GM11168 (cell line): ENCODE measurements at regions not wholly inside any gene's neighbourhood (a gene's known extent, or its start where the extent isn't known, plus 50 kb on each side); places are given as distances from the start of the nearest gene placed in this dataset.
"Not testable (repeated sequence)": the region's sequence is repeated elsewhere in the genome, so short reads cannot be mapped to it uniquely, and the experiment has no call there.

Experiments
- in situ Hi-C: fragments of 300-500 bp; cut with MboI; formaldehyde crosslinking; loops from one replicate; pipeline ENCODE4 v1.12.0; 2022; ENCODE audit warnings: low sequenced_read_pairs; ENCODE audit not compliant: unreplicated experiment

DNA sequence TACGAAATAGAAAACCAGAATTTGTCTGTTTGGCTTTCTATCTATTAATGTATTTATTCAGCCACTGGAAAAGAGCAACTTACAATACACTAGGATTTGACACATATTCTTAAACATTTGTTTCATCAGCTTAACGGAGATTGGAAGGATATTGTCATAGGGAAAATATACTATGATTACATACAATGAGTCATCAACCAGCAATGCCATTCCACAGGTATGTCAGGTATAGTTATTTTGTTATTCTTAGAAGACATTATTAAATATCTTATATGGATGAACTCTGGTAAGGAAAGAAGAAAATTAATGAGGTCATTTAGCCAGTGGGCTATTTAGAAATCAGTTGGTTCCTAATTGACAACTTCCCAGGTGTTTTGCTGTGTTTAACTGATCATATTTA is 926.6 kb downstream of the STIM2 start:
- in situ Hi-C loops: no loop called here

GRCh38 chr4:27789773-27790172 is 929.1 kb downstream of the STIM2 start:
- in situ Hi-C loops: no loop called here

- in situ Hi-C loops: no loop called here
Measured at GRCh38 chr4:27790911-27791310, 930.3 kb downstream of the STIM2 start.

DNA sequence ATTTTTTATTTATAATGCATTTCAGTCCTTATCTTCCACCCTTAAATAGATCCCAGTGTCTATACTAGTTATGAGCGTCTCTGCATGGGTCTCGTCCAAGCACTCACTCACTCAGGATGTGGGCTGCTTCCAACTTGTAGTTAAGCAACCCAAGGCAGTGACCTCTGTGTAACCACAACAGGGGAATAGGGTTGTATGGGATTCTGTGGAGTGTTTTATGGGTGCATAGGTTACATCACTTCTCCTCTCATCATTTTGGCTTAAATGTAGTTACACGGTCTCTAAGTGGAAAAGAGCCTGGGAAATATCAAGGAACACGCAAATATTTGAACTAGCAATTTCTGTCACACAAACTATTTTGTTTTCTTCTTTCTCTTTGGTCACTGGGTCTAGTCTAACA is 931.0 kb downstream of the STIM2 start:
- in situ Hi-C loops: no loop called here

DNA sequence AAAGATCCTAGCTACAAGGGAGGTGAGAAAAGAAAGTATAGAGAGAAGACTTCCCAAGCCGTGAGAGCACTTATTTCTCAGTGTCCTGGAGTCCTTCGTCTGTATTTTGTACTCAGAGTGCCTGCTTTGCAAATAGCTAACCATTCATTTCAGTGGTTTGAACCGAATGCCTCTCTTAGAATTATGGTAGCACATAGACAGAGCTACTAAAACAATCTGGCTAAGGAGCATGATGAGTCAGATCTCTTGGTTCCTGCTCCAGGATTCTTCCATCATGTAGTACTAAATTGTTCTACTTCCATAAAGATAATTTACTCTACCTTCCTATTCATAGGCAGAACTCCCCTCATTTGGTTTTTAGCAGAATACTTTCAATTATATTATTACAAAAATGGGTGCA is 946.6 kb downstream of the STIM2 start:
- in situ Hi-C loops: no loop called here

DNA sequence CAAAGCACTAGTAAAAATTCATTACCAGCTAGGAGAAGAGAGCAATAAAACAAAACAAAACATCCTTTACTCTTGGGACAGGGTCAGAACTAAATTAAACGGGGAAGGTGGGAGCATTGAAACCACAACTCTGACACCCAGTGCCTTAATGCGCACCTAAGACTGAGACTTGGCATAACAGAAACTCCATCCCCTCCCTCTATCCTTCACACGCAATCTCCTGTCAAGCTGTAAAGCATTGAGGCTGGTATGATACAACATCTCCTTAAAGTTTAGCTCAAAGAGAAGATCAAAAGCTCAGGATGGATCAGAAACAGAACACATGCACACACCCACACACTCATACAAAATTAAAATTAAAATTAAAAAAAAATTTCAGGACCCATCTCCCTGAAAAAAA is 951.3 kb downstream of the STIM2 start:
- in situ Hi-C loops: no loop called here

DNA sequence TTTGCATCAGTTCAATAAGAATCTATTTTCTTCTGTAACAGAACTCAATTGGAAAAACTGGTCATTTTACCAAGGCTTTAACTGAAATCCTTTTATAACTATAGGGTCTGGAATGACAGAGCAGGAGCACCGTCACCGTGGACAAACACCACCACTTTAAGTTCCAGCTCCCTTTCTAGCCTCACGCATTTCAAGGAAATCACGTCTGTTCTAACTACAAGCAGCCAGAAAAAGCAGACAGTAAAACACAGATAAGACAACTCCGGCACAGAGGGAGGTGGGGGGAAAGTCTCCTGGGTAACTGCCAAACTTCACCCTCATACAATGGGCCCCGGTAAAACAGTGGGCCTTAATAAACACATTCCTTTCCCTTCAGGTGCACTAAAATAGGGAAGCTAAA is 952.6 kb downstream of the STIM2 start:
- in situ Hi-C loops: not testable (repeated sequence)

DNA sequence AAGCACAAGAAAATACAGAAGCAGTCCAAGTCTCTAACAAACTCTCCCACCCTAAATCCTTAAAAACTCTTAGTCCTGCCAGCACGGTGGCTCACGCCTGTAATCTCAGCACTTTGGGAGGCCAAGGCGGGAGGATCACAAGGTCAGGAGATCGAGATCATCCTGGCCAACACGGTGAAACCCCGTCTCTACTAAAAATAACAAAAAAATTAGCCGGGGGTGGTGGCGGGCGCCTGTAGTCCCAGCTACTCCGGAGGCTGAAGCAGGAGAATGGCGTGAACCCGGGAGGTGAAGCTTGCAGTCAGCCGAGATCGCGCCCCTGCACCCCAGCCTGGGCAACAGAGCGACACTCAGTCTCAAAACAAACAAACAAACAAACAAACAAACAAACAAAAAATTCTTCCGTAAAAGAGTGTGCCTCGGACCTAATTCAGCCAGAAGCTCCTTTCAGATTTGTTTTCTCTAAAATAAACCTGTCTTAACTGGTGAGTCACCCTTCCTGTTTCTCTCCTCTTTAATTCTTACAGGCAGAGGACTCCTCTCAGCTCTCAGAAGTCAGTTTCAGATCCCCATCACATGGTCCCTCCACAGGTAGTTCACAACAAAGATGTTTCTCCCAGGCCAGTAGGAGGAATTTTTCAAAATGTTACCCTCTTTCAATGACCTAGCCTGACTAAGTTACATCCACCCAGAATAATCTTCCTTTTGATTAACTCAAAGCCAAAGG is 953.2 kb downstream of the STIM2 start:
- in situ Hi-C loops: not testable (repeated sequence)

GRCh38 chr4:27819246-27819645 is 958.6 kb downstream of the STIM2 start:
- in situ Hi-C loops: no loop called here

DNA sequence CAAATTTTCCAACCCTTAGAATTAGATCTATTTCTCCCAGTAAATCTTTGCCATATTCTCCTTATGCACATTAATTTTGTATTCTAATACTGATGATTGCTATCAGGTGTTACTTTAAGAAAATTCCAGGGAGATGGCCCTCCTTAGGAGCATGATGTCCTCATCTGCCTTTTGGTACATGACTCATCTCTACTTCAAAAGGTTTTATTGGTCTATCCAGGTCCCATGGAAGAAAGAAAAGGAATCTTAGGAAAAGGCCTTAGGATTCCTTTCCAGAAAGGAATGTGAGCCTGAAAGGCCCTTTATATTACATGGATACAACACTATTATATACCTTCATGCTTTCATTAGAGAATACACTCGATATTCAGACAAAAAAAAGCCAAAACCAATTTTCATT is 968.2 kb downstream of the STIM2 start:
- in situ Hi-C loops: no loop called here

DNA sequence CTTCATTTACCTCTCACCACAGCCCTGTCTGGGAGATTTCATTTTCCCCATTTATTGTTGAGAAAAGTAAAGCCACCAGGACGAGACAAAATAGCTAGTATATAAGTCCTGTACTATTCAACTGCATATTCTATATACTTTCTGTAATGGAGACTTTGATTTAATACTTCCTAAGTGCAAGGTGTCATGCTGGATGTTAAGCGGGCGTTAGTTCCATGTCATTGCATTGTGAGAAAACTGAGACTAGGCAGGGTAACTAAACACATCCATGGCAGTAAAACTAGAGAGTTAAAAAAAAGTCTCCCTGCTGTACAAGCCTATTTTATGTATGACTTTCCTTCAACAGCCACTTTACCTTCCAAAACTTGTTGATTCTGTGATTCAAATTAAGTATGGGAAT is 969.6 kb downstream of the STIM2 start:
- in situ Hi-C loops: no loop called here

DNA sequence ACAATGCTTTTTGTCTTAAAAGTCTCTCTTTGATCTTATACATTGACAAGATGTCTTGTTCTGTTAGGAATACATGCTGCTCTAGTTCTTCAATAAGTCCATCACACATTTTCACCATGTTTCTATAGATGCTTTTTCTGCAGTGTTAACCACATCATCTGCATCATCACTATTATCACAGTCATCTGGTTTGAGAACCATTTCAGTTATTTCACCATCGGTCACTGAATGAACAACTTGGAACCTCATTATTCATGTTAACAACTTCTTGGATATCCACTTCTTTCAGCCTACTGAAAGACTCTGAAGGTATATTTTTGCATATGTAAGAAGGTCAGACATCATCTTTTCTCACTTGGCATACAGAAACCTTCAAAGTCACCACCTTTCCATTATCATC is 975.2 kb downstream of the STIM2 start:
- in situ Hi-C loops: no loop called here

GRCh38 chr4:27836523-27836922 is 975.9 kb downstream of the STIM2 start:
- in situ Hi-C loops: no loop called here

- in situ Hi-C loops: no loop called here
Measured at GRCh38 chr4:27843776-27844175, 983.1 kb downstream of the STIM2 start.

DNA sequence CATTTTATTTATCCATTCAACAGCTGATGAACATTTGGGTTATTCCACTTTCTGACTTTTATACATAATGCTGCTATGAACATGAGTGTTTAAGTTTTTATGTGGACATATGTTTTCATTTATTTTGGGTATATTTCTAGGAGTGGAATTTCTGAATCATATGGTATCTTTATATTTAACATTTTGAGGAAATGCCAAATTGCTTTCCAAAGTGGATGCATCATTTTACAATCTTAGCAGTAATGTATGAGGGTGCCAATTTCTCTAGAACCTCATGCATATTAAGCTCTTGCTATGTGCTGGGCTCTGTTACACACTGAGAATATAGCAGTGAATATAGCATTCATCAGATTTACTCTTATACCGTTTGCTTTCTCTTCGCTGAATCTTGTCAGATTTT is 983.7 kb downstream of the STIM2 start:
- in situ Hi-C loops: no loop called here

- in situ Hi-C loops: no loop called here
Measured at GRCh38 chr4:27846951-27847350, 986.3 kb downstream of the STIM2 start.

DNA sequence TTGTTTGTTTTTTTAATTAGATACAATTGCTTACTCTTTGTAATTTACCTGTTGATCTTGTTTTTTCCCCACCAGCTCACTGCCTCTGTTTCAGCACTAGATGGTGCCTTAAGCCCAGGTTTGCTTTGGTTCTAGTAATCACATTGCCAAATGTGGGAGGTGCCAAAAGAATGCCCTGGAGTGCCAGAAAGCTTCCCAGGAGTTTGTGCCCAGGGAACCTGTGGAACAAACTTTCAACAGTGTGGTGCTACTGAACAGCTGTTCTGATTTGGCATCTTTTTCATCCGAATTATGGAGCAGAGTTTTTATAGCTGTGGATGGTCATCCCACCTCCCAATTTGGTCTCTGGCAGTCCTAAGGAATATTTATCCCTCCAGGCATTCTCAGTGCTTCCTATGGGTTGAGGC is 1000.7 kb downstream of the STIM2 start:
- in situ Hi-C loops: no loop called here

GRCh38 chr4:27861802-27862201 is 1001.2 kb downstream of the STIM2 start:
- in situ Hi-C loops: no loop called here

DNA sequence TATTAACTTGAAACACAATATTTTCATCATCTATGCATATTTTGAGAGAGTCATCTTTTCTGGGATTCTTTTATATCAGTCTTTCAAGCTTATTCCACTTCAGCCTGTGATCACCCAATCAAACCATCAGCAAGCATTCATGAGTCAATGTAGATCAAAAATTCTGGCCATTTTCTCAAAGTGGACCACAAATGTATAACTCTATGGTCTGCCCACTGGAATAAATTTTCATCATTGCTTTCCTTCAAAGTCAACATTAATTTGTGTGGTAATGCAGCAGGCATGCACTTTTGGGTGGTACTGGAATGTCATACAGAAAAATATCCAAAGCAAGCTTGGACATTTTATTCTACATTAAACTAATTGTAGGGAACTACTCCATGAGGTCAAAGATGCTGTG is 1013.0 kb downstream of the STIM2 start:
- in situ Hi-C loops: no loop called here

GRCh38 chr4:27881705-27882104 is 1021.1 kb downstream of the STIM2 start:
- in situ Hi-C loops: no loop called here

GRCh38 chr4:27886120-27886519 is 1025.5 kb downstream of the STIM2 start:
- in situ Hi-C loops: no loop called here

- in situ Hi-C loops: no loop called here
Measured at GRCh38 chr4:27887646-27888045, 1027.0 kb downstream of the STIM2 start.

- in situ Hi-C loops: no loop called here
Measured at GRCh38 chr4:27888505-27888904, 1027.9 kb downstream of the STIM2 start.
